ENCODE measurements at regions not wholly inside any gene's neighbourhood (a gene's known extent, or its start where the extent isn't known, plus 50 kb on each side); places are given as distances from the start of the nearest gene placed in this dataset.

DNA sequence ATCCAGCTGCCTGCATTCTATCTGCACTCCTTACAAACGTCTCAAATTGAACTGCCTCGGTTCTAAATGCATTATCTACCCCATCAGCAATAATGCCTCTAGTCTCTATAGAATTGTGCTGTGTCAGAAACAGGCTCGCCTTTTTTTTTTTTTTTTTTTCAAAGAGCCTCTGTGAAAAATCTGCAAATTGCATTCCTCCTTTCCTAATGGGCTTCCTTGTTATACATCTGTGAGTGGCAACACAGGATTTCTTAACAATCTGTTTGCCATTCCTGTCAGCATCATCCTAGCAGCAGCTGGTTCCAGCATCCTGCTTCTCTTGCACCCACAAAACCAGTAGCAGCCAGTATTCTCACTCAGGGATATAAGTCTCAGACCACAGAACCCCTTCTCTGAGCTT, 413.5 kb upstream of the SEMA3D start:
- TF ChIP-seq EP300 (IDR thresholded peaks at IDR 0.05; ENCODE audit: borderline replicate concordance) (no peak), YY1 (IDR thresholded peaks at IDR 0.05; ENCODE audit: low read depth) (no peak), CREB1 (IDR thresholded peaks at IDR 0.05; ENCODE audit: low read depth) (no peak), TAF1 (IDR thresholded peaks at IDR 0.05; ENCODE audit: low read depth) (no peak), EGR1 (IDR thresholded peaks at IDR 0.05) (no peak), RAD21 (IDR thresholded peaks at IDR 0.05; ENCODE audit: low read depth) (no peak)
- TF ChIP-seq, protein P1, sequence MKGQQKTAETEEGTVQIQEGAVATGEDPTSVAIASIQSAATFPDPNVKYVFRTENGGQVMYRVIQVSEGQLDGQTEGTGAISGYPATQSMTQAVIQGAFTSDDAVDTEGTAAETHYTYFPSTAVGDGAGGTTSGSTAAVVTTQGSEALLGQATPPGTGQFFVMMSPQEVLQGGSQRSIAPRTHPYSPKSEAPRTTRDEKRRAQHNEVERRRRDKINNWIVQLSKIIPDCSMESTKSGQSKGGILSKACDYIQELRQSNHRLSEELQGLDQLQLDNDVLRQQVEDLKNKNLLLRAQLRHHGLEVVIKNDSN (IDR thresholded peaks at IDR 0.05), result no peak
- TF ChIP-seq, protein P2, sequence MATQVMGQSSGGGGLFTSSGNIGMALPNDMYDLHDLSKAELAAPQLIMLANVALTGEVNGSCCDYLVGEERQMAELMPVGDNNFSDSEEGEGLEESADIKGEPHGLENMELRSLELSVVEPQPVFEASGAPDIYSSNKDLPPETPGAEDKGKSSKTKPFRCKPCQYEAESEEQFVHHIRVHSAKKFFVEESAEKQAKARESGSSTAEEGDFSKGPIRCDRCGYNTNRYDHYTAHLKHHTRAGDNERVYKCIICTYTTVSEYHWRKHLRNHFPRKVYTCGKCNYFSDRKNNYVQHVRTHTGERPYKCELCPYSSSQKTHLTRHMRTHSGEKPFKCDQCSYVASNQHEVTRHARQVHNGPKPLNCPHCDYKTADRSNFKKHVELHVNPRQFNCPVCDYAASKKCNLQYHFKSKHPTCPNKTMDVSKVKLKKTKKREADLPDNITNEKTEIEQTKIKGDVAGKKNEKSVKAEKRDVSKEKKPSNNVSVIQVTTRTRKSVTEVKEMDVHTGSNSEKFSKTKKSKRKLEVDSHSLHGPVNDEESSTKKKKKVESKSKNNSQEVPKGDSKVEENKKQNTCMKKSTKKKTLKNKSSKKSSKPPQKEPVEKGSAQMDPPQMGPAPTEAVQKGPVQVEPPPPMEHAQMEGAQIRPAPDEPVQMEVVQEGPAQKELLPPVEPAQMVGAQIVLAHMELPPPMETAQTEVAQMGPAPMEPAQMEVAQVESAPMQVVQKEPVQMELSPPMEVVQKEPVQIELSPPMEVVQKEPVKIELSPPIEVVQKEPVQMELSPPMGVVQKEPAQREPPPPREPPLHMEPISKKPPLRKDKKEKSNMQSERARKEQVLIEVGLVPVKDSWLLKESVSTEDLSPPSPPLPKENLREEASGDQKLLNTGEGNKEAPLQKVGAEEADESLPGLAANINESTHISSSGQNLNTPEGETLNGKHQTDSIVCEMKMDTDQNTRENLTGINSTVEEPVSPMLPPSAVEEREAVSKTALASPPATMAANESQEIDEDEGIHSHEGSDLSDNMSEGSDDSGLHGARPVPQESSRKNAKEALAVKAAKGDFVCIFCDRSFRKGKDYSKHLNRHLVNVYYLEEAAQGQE (IDR thresholded peaks at IDR 0.05; ENCODE audit: low read depth), result no peak

Measured in Ishikawa (cell line).